Chondrocyte (in vitro differentiated cells): ENCODE measurements at regions not wholly inside any gene's neighbourhood (a gene's known extent, or its start where the extent isn't known, plus 50 kb on each side); places are given as distances from the start of the nearest gene placed in this dataset.

ENCODE experiments used
- DNase-seq: peaks from one replicate; pipeline ENCODE4 v3.0.0; 2021; ENCODE audit warnings: mixed read lengths, low spot score
- H3K27ac Mint-ChIP-seq: one replicate; pipeline ENCODE4 v1.8.0; 2021; ENCODE audit warnings: mild to moderate bottlenecking, moderate library complexity, mixed read lengths; ENCODE audit not compliant: unreplicated experiment
- H3K27me3 Mint-ChIP-seq: 2 replicates; pipeline ENCODE4 v1.8.0; 2021; ENCODE audit warnings: low read depth, mixed read lengths
- H3K36me3 Mint-ChIP-seq: 2 replicates; pipeline ENCODE4 v1.8.0; 2021; ENCODE audit warnings: low read depth, mixed read lengths
- H3K4me1 Mint-ChIP-seq: 2 replicates; pipeline ENCODE4 v1.8.0; 2021; ENCODE audit warnings: low read depth, mild to moderate bottlenecking, mixed read lengths
- H3K4me3 Mint-ChIP-seq: one replicate; pipeline ENCODE4 v1.8.0; 2021; ENCODE audit warnings: mild to moderate bottlenecking, moderate library complexity, mixed read lengths; ENCODE audit not compliant: unreplicated experiment
- H3K9me3 Mint-ChIP-seq: 2 replicates; pipeline ENCODE4 v1.8.0; 2021; ENCODE audit warnings: low read depth, mixed read lengths
- CTCF ChIP-seq: fragments of 200-600 bp; sonication (generic); IDR thresholded peaks from 2 replicates; pipeline ENCODE4 v1.5.0; 2021; ENCODE audit warnings: antibody characterized with exemption, mild to moderate bottlenecking, moderate library complexity

DNA sequence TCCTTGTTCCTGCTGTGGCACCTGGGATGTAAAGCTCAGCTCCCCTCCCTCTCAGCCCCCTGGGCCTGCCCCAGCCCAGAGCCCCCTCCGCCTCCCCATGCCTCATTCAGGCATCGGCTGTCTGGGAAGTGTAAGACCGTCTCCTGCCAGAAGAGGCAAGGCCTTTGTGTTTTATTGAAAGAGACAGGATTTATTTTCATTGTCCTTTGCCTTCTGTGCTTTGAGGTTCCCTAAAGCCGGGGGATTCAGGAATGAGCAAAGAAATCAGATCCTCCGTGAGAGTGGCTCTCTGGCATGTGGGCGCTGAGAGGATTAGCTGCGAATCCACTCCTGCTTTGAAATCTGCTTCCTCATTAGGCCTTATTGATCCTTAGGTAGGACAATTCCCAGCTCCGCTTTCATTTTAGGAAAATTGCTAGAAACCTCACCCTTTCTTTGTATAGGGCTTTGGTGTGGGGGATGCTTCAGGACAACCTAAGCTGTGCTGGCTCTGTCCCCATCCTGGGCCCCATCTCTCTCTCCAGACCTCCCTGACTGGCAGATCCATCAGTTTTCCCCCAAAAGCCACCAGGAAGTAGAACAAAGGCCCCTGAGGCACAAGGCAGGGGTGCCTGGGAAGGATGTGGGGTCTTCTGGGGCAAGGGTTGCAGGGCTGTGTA, 211.5 kb upstream of the TNRC6C start:
- no peak for DNase-seq
- H3K27me3 Mint-ChIP-seq = peaks cover 17% of the 10 kb centered on the region
- no peak for TF ChIP-seq CTCF
- H3K27ac Mint-ChIP-seq = no peak overlapping the region
- H3K36me3 Mint-ChIP-seq = peaks cover 7% of the 10 kb centered on the region
- H3K4me1 Mint-ChIP-seq = no peaks in the 10 kb centered on the region
- no peak overlapping the region for H3K4me3 Mint-ChIP-seq
- H3K9me3 Mint-ChIP-seq = peaks cover 6% of the 10 kb centered on the region

DNA sequence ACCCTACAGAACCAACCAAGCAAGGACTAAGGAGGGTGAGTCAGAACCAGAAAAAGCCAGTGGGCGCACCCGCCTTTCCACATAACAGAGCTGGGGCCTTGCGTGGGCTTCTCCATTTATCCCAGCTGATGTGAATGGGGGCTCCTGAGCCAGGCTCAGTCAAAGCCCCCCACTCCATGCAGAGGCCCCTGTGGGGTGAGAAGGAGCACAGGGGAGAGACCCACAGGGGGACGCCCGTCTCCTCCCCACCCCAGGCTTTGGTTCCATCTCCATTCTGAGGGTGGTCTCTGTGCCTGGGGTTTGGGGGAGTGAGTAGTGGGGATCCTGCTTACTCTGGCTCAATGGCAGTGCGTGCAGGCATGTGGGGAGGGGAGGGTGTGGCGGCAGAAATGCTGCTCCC, 210.1 kb upstream of the TNRC6C start:
- Mint-ChIP-seq H3K27ac (no peak overlapping the region), H3K4me3 (no peak overlapping the region), H3K27me3 (peaks cover 19% of the 10 kb centered on the region), H3K9me3 (peaks cover 6% of the 10 kb centered on the region), H3K4me1 (no peaks in the 10 kb centered on the region), H3K36me3 (peaks cover 7% of the 10 kb centered on the region)
- no peak for TF ChIP-seq CTCF
- DNase-seq = no peak

DNA sequence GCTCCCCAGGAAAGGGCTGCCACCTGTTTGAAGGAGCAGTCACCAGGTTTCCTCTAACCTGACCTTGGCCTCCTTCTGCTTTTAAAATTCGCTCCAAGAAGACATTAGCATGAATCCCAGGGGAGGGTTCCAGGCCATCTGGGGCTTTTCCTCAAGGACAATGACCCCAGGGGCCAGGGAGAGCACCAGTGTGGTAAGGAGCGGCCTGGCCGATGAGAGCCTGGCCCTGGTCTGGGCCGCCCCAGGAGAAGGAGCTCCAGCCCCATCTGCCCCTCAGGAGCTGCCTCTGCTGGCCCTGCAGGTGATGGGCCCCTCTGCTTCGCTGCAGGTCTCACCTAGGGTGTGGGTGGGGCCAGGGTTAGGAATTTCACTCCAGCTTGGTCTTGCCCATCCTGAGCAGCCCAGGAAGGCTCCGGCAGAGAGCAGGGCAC, 209.2 kb upstream of the TNRC6C start:
- peaks cover 6% of the 10 kb centered on the region for H3K9me3 Mint-ChIP-seq
- H3K4me3 Mint-ChIP-seq = no peak overlapping the region
- DNase-seq = no peak
- no peaks in the 10 kb centered on the region for H3K4me1 Mint-ChIP-seq
- peaks cover 7% of the 10 kb centered on the region for H3K36me3 Mint-ChIP-seq
- TF ChIP-seq CTCF = no peak
- peaks cover 19% of the 10 kb centered on the region for H3K27me3 Mint-ChIP-seq
- no peak overlapping the region for H3K27ac Mint-ChIP-seq

DNA sequence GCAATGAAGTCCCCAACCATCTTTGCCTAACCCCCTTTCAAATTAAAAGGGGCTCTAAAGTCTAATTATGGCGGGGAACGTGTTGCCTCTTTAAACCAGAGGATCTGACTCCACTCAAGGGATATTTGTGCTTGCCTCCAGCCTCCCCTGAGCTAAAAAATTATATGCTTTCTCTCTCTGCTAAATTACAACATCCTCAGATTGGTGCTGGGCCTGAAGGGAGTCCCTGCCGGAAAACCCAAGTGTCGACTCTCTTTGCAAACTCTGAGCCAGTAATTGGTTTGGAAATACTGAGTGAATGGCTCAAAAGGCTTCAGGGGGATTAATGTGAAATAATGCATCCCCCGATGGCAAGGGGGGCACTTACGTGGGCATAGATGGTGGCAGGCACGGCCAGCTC, 208.5 kb upstream of the TNRC6C start:
- no peaks in the 10 kb centered on the region for H3K4me1 Mint-ChIP-seq
- no peak overlapping the region for H3K27ac Mint-ChIP-seq
- peaks cover 19% of the 10 kb centered on the region for H3K27me3 Mint-ChIP-seq
- no peak overlapping the region for H3K4me3 Mint-ChIP-seq
- no peak for DNase-seq
- H3K36me3 Mint-ChIP-seq = peaks cover 5% of the 10 kb centered on the region
- peaks cover 9% of the 10 kb centered on the region for H3K9me3 Mint-ChIP-seq
- TF ChIP-seq CTCF = no peak

- H3K9me3 Mint-ChIP-seq = peaks cover 5% of the 10 kb centered on the region
- H3K36me3 Mint-ChIP-seq = peaks cover 3% of the 10 kb centered on the region
- no peak overlapping the region for H3K4me3 Mint-ChIP-seq
- no peak for TF ChIP-seq CTCF
- H3K27me3 Mint-ChIP-seq = peaks cover 19% of the 10 kb centered on the region
- no peak for DNase-seq
- no peaks in the 10 kb centered on the region for H3K4me1 Mint-ChIP-seq
- H3K27ac Mint-ChIP-seq = no peak overlapping the region
Measured at GRCh38 chr17:77750427-77751043, 208.0 kb upstream of the TNRC6C start.
